GM18868 (cell line): ENCODE measurements at regions not wholly inside any gene's neighbourhood (a gene's known extent, or its start where the extent isn't known, plus 50 kb on each side); places are given as distances from the start of the nearest gene placed in this dataset.

ENCODE experiments used
- ATAC-seq: cut with Tn5 transposase; IDR thresholded peaks from one replicate; pipeline ENCODE4 v1.9.1; 2021; ENCODE audit warnings: mild to moderate bottlenecking, moderate library complexity; ENCODE audit not compliant: unreplicated experiment

- no peak for ATAC-seq
Observed at GRCh38 chr2:21915201-21915600, 791.4 kb downstream of the TDRD15 start.

- ATAC-seq, result no peak
Observed at GRCh38 chr2:21916934-21917522, 793.3 kb downstream of the TDRD15 start.

- no peak for ATAC-seq
Observed at GRCh38 chr2:21920721-21921120, 797.0 kb downstream of the TDRD15 start.

- ATAC-seq, result peak; percentile 94
Observed at GRCh38 chr2:21924640-21925285, 801.0 kb downstream of the TDRD15 start.

- ATAC-seq, result no peak
Observed at GRCh38 chr2:21928292-21928691, 804.5 kb downstream of the TDRD15 start.

GRCh38 chr2:21930226-21930625, 806.5 kb downstream of the TDRD15 start:
- ATAC-seq, result no peak

- ATAC-seq, result no peak
Observed at GRCh38 chr2:21939967-21940366, 816.2 kb downstream of the TDRD15 start.

GRCh38 chr2:21944536-21944935, 820.8 kb downstream of the TDRD15 start:
- no peak for ATAC-seq

- ATAC-seq, result no peak
Observed at GRCh38 chr2:21945658-21946057, 821.9 kb downstream of the TDRD15 start.

GRCh38 chr2:21947046-21947445, 823.3 kb downstream of the TDRD15 start:
- no peak for ATAC-seq

- no peak for ATAC-seq
Observed at GRCh38 chr2:21966139-21966538, 842.4 kb downstream of the TDRD15 start.

GRCh38 chr2:21970971-21971370, 847.2 kb downstream of the TDRD15 start:
- no peak for ATAC-seq

GRCh38 chr2:21972586-21972985, 848.8 kb downstream of the TDRD15 start:
- ATAC-seq, result no peak

GRCh38 chr2:21981127-21981526, 857.4 kb downstream of the TDRD15 start:
- ATAC-seq, result no peak

- ATAC-seq, result no peak
Observed at GRCh38 chr2:21993002-21993401, 869.2 kb downstream of the TDRD15 start.

- ATAC-seq, result no peak
Observed at GRCh38 chr2:21996339-21996738, 872.6 kb downstream of the TDRD15 start.

GRCh38 chr2:21999522-21999921, 875.8 kb downstream of the TDRD15 start:
- no peak for ATAC-seq

- no peak for ATAC-seq
Observed at GRCh38 chr2:22002066-22002465, 878.3 kb downstream of the TDRD15 start.

GRCh38 chr2:22003270-22003669, 879.5 kb downstream of the TDRD15 start:
- ATAC-seq, result no peak

GRCh38 chr2:22011048-22011447, 887.3 kb downstream of the TDRD15 start:
- ATAC-seq, result no peak

GRCh38 chr2:22020091-22020742, 896.4 kb downstream of the TDRD15 start:
- no peak for ATAC-seq

GRCh38 chr2:22027345-22028005, 903.7 kb downstream of the TDRD15 start:
- ATAC-seq, result no peak
